Lower leg skin (tissue), 3 donors: ENCODE measurements at regions not wholly inside any gene's neighbourhood (a gene's known extent, or its start where the extent isn't known, plus 50 kb on each side); places are given as distances from the start of the nearest gene placed in this dataset.

Experiments used
- CTCF ChIP-seq, 3 donors: fragments of 450-650 bp; IDR thresholded peaks; one replicate each; pipeline ENCODE4 v1.5.1; 2016; ENCODE audit warnings: antibody characterized with exemption in 3 of 3, mild to moderate bottlenecking in 3 of 3, moderate library complexity in 2 of 3
- POLR2A ChIP-seq, 2 donors: fragments of 450-650 bp; IDR thresholded peaks; one replicate each; pipeline ENCODE4 v1.6.1; 2016 to 2017; ENCODE audit warnings: antibody characterized with exemption in 2 of 2, mild to moderate bottlenecking in 1 of 2, moderate library complexity in 1 of 2

GRCh38 chr2:15788830-15789229 is 151.5 kb upstream of the MYCN start:
- TF ChIP-seq CTCF (IDR thresholded peaks at IDR 0.05) = no peak
- no peak for TF ChIP-seq POLR2A (IDR thresholded peaks at IDR 0.05)
